ENCODE measurements at regions not wholly inside any gene's neighbourhood (a gene's known extent, or its start where the extent isn't known, plus 50 kb on each side); places are given as distances from the start of the nearest gene placed in this dataset.

DNA sequence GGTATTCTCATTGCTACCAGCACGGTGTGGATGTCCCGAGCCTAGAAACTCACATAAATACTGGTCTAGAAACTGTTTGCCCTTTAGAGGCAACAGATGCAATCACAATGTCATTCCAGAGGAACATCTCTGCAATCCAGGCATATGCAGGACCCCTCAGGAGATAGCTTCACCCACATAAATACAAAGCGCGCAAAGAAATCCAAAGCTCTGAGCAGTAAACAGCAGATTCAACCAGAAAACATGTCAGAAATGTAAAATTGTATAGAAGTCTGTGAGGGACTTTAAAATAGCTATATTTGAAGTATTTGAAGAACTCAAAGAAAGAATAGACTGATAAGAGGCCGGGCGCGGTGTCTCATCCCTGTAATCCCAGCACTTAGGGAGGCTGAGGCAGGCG lies 291.7 kb downstream of the FAM43A start:
- H3K9ac ChIP-seq (ENCODE audit: low read length): no peak overlapping the region
- H3K27me3 ChIP-seq (ENCODE audit: low read length): no peaks in the 10 kb centered on the region
- no peak overlapping the region for H3K27ac ChIP-seq (ENCODE audit: low read depth, low read length)
- H3K9me2 ChIP-seq (replicated peaks; ENCODE audit: insufficient read depth, low read length): no peaks in the 10 kb centered on the region
- H3K4me3 ChIP-seq (ENCODE audit: insufficient read depth, low read length, poor library complexity, severe bottlenecking): no peak overlapping the region
- TF ChIP-seq EZH2phosphoT487 (conservative IDR thresholded peaks at IDR 0.05; ENCODE audit: low read length) (no peak), CTCF (IDR thresholded peaks at IDR 0.05; ENCODE audit: insufficient read depth, low read length, poor library complexity, severe bottlenecking) (no peak)
- no peak overlapping the region for H2AFZ ChIP-seq (ENCODE audit: low read depth, low read length, severe bottlenecking)
- H3K9me3 ChIP-seq (ENCODE audit: insufficient read depth, low read length): no peaks in the 10 kb centered on the region
- H3K4me2 ChIP-seq (ENCODE audit: low read depth, low read length, poor library complexity, severe bottlenecking): no peak overlapping the region
- H3K79me2 ChIP-seq (ENCODE audit: insufficient read depth, low read length): no peaks in the 10 kb centered on the region
- H3F3A ChIP-seq (ENCODE audit: insufficient read depth): no peaks in the 10 kb centered on the region
- no peaks in the 10 kb centered on the region for H3K36me3 ChIP-seq (ENCODE audit: low read length)
- H4K20me1 ChIP-seq (ENCODE audit: low read depth, low read length): no peaks in the 10 kb centered on the region

GRCh38 chr3:194979173-194979572 lies 291.8 kb downstream of the XXYLT1 start:
- H4K20me1 ChIP-seq (ENCODE audit: low read depth, low read length): no peaks in the 10 kb centered on the region
- H3K9ac ChIP-seq (ENCODE audit: low read length): no peak overlapping the region
- H3F3A ChIP-seq (ENCODE audit: insufficient read depth): no peaks in the 10 kb centered on the region
- no peak overlapping the region for H3K4me2 ChIP-seq (ENCODE audit: low read depth, low read length, poor library complexity, severe bottlenecking)
- H3K27me3 ChIP-seq (ENCODE audit: low read length): no peaks in the 10 kb centered on the region
- H3K9me3 ChIP-seq (ENCODE audit: insufficient read depth, low read length): no peaks in the 10 kb centered on the region
- H3K79me2 ChIP-seq (ENCODE audit: insufficient read depth, low read length): no peaks in the 10 kb centered on the region
- H3K36me3 ChIP-seq (ENCODE audit: low read length): no peaks in the 10 kb centered on the region
- no peaks in the 10 kb centered on the region for H3K9me2 ChIP-seq (replicated peaks; ENCODE audit: insufficient read depth, low read length)
- H3K4me3 ChIP-seq (ENCODE audit: insufficient read depth, low read length, poor library complexity, severe bottlenecking): no peak overlapping the region
- TF ChIP-seq CTCF (IDR thresholded peaks at IDR 0.05; ENCODE audit: insufficient read depth, low read length, poor library complexity, severe bottlenecking): no peak
- no peak for TF ChIP-seq EZH2phosphoT487 (conservative IDR thresholded peaks at IDR 0.05; ENCODE audit: low read length)
- no peak overlapping the region for H2AFZ ChIP-seq (ENCODE audit: low read depth, low read length, severe bottlenecking)
- no peak overlapping the region for H3K27ac ChIP-seq (ENCODE audit: low read depth, low read length)

DNA sequence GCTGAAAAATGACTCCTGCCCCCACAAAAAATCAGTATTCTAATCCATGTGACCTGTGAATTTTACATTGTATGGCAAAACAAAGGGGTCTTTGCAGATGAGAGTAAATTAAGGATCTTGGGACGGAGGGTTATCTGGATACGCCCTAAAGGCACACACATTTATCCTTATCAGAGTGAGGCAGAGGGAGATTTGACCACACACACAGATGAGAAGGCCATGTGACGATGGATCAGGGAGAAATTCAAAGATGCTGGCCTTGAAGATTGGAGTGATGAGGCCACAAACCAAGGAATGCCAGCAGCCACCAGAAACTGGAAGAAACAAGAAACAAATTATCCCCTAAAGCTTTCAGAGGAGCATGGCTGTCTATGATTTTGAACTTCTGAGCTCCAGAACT lies 288.5 kb downstream of the XXYLT1 start:
- no peak overlapping the region for H2AFZ ChIP-seq (ENCODE audit: low read depth, low read length, severe bottlenecking)
- H3K9me2 ChIP-seq (replicated peaks; ENCODE audit: insufficient read depth, low read length): no peaks in the 10 kb centered on the region
- H3K9me3 ChIP-seq (ENCODE audit: insufficient read depth, low read length): no peaks in the 10 kb centered on the region
- no peak overlapping the region for H3K4me2 ChIP-seq (ENCODE audit: low read depth, low read length, poor library complexity, severe bottlenecking)
- H3F3A ChIP-seq (ENCODE audit: insufficient read depth): no peaks in the 10 kb centered on the region
- H3K27me3 ChIP-seq (ENCODE audit: low read length): no peaks in the 10 kb centered on the region
- TF ChIP-seq CTCF (IDR thresholded peaks at IDR 0.05; ENCODE audit: insufficient read depth, low read length, poor library complexity, severe bottlenecking): no peak
- no peak for TF ChIP-seq EZH2phosphoT487 (conservative IDR thresholded peaks at IDR 0.05; ENCODE audit: low read length)
- no peaks in the 10 kb centered on the region for H4K20me1 ChIP-seq (ENCODE audit: low read depth, low read length)
- H3K36me3 ChIP-seq (ENCODE audit: low read length): no peaks in the 10 kb centered on the region
- H3K9ac ChIP-seq (ENCODE audit: low read length): no peak overlapping the region
- H3K27ac ChIP-seq (ENCODE audit: low read depth, low read length): no peak overlapping the region
- no peaks in the 10 kb centered on the region for H3K79me2 ChIP-seq (ENCODE audit: insufficient read depth, low read length)
- no peak overlapping the region for H3K4me3 ChIP-seq (ENCODE audit: insufficient read depth, low read length, poor library complexity, severe bottlenecking)

GRCh38 chr3:194983121-194983520 lies 287.8 kb downstream of the XXYLT1 start:
- H3K9me2 ChIP-seq (replicated peaks; ENCODE audit: insufficient read depth, low read length): no peaks in the 10 kb centered on the region
- H2AFZ ChIP-seq (ENCODE audit: low read depth, low read length, severe bottlenecking): no peak overlapping the region
- TF ChIP-seq CTCF (IDR thresholded peaks at IDR 0.05; ENCODE audit: insufficient read depth, low read length, poor library complexity, severe bottlenecking): no peak
- no peak for TF ChIP-seq EZH2phosphoT487 (conservative IDR thresholded peaks at IDR 0.05; ENCODE audit: low read length)
- H3K27ac ChIP-seq (ENCODE audit: low read depth, low read length): no peak overlapping the region
- no peaks in the 10 kb centered on the region for H4K20me1 ChIP-seq (ENCODE audit: low read depth, low read length)
- no peak overlapping the region for H3K4me2 ChIP-seq (ENCODE audit: low read depth, low read length, poor library complexity, severe bottlenecking)
- no peaks in the 10 kb centered on the region for H3K36me3 ChIP-seq (ENCODE audit: low read length)
- H3F3A ChIP-seq (ENCODE audit: insufficient read depth): no peaks in the 10 kb centered on the region
- no peaks in the 10 kb centered on the region for H3K9me3 ChIP-seq (ENCODE audit: insufficient read depth, low read length)
- H3K27me3 ChIP-seq (ENCODE audit: low read length): no peaks in the 10 kb centered on the region
- no peaks in the 10 kb centered on the region for H3K79me2 ChIP-seq (ENCODE audit: insufficient read depth, low read length)
- H3K4me3 ChIP-seq (ENCODE audit: insufficient read depth, low read length, poor library complexity, severe bottlenecking): no peak overlapping the region
- H3K9ac ChIP-seq (ENCODE audit: low read length): no peak overlapping the region

Data from SU-DHL-6 (cell line).